ENCODE measurements at regions not wholly inside any gene's neighbourhood (a gene's known extent, or its start where the extent isn't known, plus 50 kb on each side); places are given as distances from the start of the nearest gene placed in this dataset.

DNA sequence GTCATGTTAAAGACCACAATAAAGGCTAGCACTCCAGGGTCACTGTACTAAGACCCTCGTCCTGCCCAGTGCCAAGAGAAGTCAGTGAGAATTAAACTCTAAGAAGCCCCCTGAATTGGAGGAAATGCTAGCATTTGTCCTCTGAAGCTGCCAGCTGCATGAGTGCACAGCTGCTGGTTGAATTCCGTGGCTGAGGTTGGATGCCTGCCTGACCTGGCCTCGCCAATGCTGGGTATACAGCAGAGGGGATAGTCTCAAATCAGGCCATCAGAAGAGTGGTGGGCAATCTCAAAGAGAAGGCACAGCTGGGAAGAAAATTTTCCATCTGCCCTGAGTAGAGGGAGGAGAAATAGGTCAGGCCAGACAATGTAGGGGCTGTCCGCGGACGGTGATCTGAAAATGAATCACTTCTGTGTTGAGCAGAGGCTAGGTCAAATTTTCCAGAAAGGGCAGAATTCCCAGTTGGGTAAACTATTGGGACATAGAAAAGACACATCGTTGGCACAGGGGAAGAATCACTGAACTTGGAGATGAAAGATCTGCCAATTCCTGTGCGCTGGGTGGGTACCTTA lies 110.5 kb upstream of the AGAP1 start:
- POLR2A ChIA-PET = no interaction called here
- Histone ChIP-seq H3K9me3 (no peaks in the 10 kb centered on the region), H3K4me3 (no peak overlapping the region), H3K4me2 (no peak overlapping the region), H3K4me1 (peaks cover 10% of the 10 kb centered on the region), H3K27ac (peak overlapping the region in 1 of 2 experiments; percentile 31; a peak in 1 of 6 replicates)
- DNase-seq (ENCODE audit: low read depth in 1 of 2, low spot score in 1 of 2) (no peak), ATAC-seq (no peak), FAIRE-seq (no peak)
- TF ChIP-seq KDM5A (IDR thresholded peaks at IDR 0.05) = no peak
- TF ChIP-seq NPAS2 (CRISPR knock-in tag; IDR thresholded peaks at IDR 0.05; ENCODE audit: borderline replicate concordance) = no peak
- TF ChIP-seq EHF (CRISPR knock-in tag; IDR thresholded peaks at IDR 0.05) = no peak
- no peak for TF ChIP-seq CHD4 (IDR thresholded peaks at IDR 0.05; ENCODE audit: borderline replicate concordance)
- TF ChIP-seq USF2 (IDR thresholded peaks at IDR 0.05) = no peak
- TF ChIP-seq, protein P1, sequence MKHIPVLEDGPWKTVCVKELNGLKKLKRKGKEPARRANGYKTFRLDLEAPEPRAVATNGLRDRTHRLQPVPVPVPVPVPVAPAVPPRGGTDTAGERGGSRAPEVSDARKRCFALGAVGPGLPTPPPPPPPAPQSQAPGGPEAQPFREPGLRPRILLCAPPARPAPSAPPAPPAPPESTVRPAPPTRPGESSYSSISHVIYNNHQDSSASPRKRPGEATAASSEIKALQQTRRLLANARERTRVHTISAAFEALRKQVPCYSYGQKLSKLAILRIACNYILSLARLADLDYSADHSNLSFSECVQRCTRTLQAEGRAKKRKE (CRISPR knock-in tag; IDR thresholded peaks at IDR 0.05; ENCODE audit: low read depth) = no peak
- TF ChIP-seq TFCP2L1 (CRISPR knock-in tag; IDR thresholded peaks at IDR 0.05) = no peak
- TF ChIP-seq RNF2 (IDR thresholded peaks at IDR 0.05; ENCODE audit: borderline replicate concordance, low read depth) = no peak
- TF ChIP-seq EHMT2 (IDR thresholded peaks at IDR 0.05; ENCODE audit: low read depth) = no peak
- TF ChIP-seq CBX8 (IDR thresholded peaks at IDR 0.05) = no peak
- no peak for TF ChIP-seq MAZ (IDR thresholded peaks at IDR 0.05; ENCODE audit: borderline replicate concordance, low read depth, low read length)
- no peak for TF ChIP-seq SMC3 (IDR thresholded peaks at IDR 0.05)
- no peak for TF ChIP-seq RFX5 (IDR thresholded peaks at IDR 0.05)
- no peak for TF ChIP-seq SREBF2 (IDR thresholded peaks at IDR 0.05)
- 69% methylated on average over 8 of the region's 8 CpGs for WGBS (ENCODE audit: missing lambda C conversion rate)
- CTCF ChIA-PET = interaction anchor here (0.6 kb wide), 1 partner anchor 9 kb away, joined by 3 read pairs; no protein-coding TSS in a partner anchor

DNA sequence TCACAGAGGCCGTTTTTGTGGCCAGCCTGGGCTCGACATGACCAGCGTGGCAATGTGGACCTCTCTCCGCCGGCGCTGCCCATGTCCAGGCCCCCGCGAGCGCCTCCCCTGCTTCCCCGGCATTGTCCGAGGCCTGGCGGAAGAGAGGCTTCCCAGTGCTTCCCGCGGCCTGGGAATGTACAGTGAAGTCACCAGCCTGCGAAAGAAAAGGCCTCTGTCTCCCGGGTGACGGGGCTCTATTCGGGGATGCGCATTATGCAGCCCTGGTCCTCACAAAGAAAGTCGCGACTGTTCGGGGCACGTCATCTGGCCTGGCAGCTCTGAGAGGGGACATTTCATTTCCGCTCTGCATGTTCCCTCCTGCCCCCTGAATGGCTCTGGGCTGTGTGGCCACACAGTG lies 109.2 kb upstream of the AGAP1 start:
- no peak for ATAC-seq
- CTCF ChIA-PET = interaction anchor here (1.0 kb wide), 1 partner anchor 37 kb away, joined by 3 read pairs; no protein-coding TSS in a partner anchor
- TF ChIP-seq ELK1 (IDR thresholded peaks at IDR 0.05; ENCODE audit: low read depth, low read length) (no peak), SMC3 (IDR thresholded peaks at IDR 0.05) (no peak), HOXB5 (CRISPR knock-in tag; IDR thresholded peaks at IDR 0.05) (no peak), USF2 (IDR thresholded peaks at IDR 0.05) (no peak), RARB (CRISPR knock-in tag; IDR thresholded peaks at IDR 0.05) (no peak)

GRCh38 chr2:235389626-235390025 lies 104.2 kb upstream of the AGAP1 start:
- peaks cover 10% of the 10 kb centered on the region for H3K4me1 ChIP-seq
- no peak overlapping the region for H3K4me3 ChIP-seq
- FAIRE-seq (no peak), ATAC-seq (no peak), DNase-seq (ENCODE audit: low read depth in 1 of 2, low spot score in 1 of 2) (no peak)
- 85% methylated on average over 5 of the region's 5 CpGs for WGBS (ENCODE audit: missing lambda C conversion rate)
- CTCF ChIA-PET = no interaction called here
- no peak overlapping the region for H3K4me2 ChIP-seq
- POLR2A ChIA-PET = no interaction called here
- H3K27ac ChIP-seq = peak overlapping the region in 1 of 2 experiments; percentile 32; a peak in 3 of 6 replicates
- H3K9me3 ChIP-seq = no peaks in the 10 kb centered on the region
- TF ChIP-seq HMGXB4 (CRISPR knock-in tag; IDR thresholded peaks at IDR 0.05; ENCODE audit: borderline replicate concordance) (no peak), PHF8 (IDR thresholded peaks at IDR 0.05; ENCODE audit: borderline replicate concordance, low read depth) (no peak), FOSB (CRISPR knock-in tag; IDR thresholded peaks at IDR 0.05) (no peak), NFE2L2 (conservative IDR thresholded peaks at IDR 0.05; ENCODE audit: low read length) (no peak), FOSL2 (IDR thresholded peaks at IDR 0.05) (no peak), FOSL2 (CRISPR knock-in tag; IDR thresholded peaks at IDR 0.05) (no peak), ZC3H11A (IDR thresholded peaks at IDR 0.05) (no peak)
- TF ChIP-seq, protein P2, sequence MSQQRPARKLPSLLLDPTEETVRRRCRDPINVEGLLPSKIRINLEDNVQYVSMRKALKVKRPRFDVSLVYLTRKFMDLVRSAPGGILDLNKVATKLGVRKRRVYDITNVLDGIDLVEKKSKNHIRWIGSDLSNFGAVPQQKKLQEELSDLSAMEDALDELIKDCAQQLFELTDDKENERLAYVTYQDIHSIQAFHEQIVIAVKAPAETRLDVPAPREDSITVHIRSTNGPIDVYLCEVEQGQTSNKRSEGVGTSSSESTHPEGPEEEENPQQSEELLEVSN (IDR thresholded peaks at IDR 0.05; ENCODE audit: borderline replicate concordance, low read depth) = no peak

More for the DNA sequence above, 109.2 kb upstream of the AGAP1 start:
- FAIRE-seq (no peak), DNase-seq (ENCODE audit: low read depth in 1 of 2, low spot score in 1 of 2) (no peak)
- Histone ChIP-seq H3K4me2 (no peak overlapping the region), H3K4me1 (no peaks in the 10 kb centered on the region), H3K27ac (no peak overlapping the region), H3K9me3 (no peaks in the 10 kb centered on the region), H3K4me3 (no peak overlapping the region)
- POLR2A ChIA-PET = no interaction called here
- WGBS (ENCODE audit: missing lambda C conversion rate) = 88% methylated on average over 24 of the region's 24 CpGs
